ENCODE measurements at regions not wholly inside any gene's neighbourhood (a gene's known extent, or its start where the extent isn't known, plus 50 kb on each side); places are given as distances from the start of the nearest gene placed in this dataset.
"Not testable (repeated sequence)": the region's sequence is repeated elsewhere in the genome, so short reads cannot be mapped to it uniquely, and the experiment has no call there.

- no peaks in the 10 kb centered on the region for H3K4me1 ChIP-seq
- no peak overlapping the region for H3K4me3 ChIP-seq
- H3K27me3 ChIP-seq: no peaks in the 10 kb centered on the region
- no peak for ATAC-seq
- FAIRE-seq: no peak
- intact Hi-C loops (cut with DNase I): no loop called here
- H3K9me3 ChIP-seq: no peaks in the 10 kb centered on the region
- TF ChIP-seq CTCF (IDR thresholded peaks at IDR 0.05): no peak
- no peak overlapping the region for H3K27ac ChIP-seq
- no peaks in the 10 kb centered on the region for H3K36me3 ChIP-seq
- no peak for DNase-seq
- WGBS, 2 donors: 30 to 38% methylated on average over 3 of the region's 3 CpGs
Measured at GRCh38 chr13:23105051-23105450, 75.7 kb upstream of the SGCG start.

GRCh38 chr13:23107665-23108064 lies 73.1 kb upstream of the SGCG start:
- no peak for TF ChIP-seq CTCF (IDR thresholded peaks at IDR 0.05)
- H3K27me3 ChIP-seq: no peaks in the 10 kb centered on the region
- no peak overlapping the region for H3K4me3 ChIP-seq
- H3K4me1 ChIP-seq: no peaks in the 10 kb centered on the region
- WGBS, 2 donors: 53 to 66% methylated on average over 7 of the region's 7 CpGs
- intact Hi-C loops (cut with DNase I): no loop called here
- no peak overlapping the region for H3K27ac ChIP-seq
- ATAC-seq: no peak
- no peak for FAIRE-seq
- DNase-seq: no peak
- H3K9me3 ChIP-seq: no peaks in the 10 kb centered on the region
- H3K36me3 ChIP-seq: no peaks in the 10 kb centered on the region

DNA sequence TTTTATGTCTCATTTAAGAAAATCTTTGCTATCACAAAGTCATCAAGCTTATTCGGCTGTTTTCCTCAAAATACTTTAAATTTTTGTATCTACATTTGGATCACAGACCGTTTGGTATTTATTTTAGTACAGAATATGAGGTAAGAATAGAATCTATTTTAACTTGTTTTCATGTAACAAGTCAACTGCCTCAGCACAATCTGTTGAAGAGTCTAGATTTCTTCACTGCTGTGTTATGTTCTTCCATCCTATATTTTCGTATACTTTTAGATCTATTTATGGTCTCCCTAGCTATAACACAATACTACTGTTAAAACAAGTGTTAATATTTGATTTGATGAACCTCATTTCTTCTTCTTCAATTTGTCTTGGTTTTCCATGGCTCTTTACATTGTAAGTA lies 61.6 kb upstream of the SGCG start:
- Histone ChIP-seq H3K27me3 (peaks cover 0 to 3% (median 0%) of the 10 kb centered on the region in 4 donors), H3K4me1 (no peaks in the 10 kb centered on the region), H3K27ac (no peak overlapping the region), H3K36me3 (no peaks in the 10 kb centered on the region), H3K9me3 (no peaks in the 10 kb centered on the region), H3K4me3 (no peak overlapping the region)
- DNase-seq (no peak), FAIRE-seq (no peak), ATAC-seq (no peak)
- intact Hi-C loops (cut with DNase I): no loop called here
- WGBS, 2 donors: 56 to 63% methylated on average over 3 of the region's 3 CpGs
- no peak for TF ChIP-seq CTCF (IDR thresholded peaks at IDR 0.05)

DNA sequence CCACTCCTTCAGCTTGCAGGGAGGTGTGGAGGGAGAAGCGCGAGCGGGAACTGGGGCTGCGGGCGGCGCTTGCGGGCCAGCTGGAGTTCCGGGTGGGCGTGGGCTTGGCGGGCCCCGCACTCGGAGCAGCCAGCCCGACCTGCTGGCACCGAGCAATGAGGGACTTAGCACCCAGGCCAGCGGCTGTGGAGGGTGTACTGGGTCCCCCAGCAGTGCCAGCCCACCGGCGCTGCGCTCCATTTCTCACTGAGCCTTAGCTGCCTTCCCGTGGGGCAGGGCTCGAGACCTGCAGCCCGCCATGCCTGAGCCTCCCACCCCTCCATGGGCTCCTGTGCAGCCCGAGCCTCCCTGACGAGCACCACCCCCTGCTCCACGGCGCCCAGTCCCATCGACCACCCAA lies 53.2 kb upstream of the SGCG start:
- ATAC-seq; intact Hi-C loops (cut with DNase I); H3K4me3 ChIP-seq; H3K4me1 ChIP-seq; H3K27me3 ChIP-seq; FAIRE-seq; H3K9me3 ChIP-seq; H3K27ac ChIP-seq; H3K36me3 ChIP-seq: not testable (repeated sequence)
- peak in 1 of 6 donors; percentile 42 for DNase-seq
- 84 to 93% methylated on average over 18 to 26 of the region's 26 CpGs for WGBS, 2 donors

DNA sequence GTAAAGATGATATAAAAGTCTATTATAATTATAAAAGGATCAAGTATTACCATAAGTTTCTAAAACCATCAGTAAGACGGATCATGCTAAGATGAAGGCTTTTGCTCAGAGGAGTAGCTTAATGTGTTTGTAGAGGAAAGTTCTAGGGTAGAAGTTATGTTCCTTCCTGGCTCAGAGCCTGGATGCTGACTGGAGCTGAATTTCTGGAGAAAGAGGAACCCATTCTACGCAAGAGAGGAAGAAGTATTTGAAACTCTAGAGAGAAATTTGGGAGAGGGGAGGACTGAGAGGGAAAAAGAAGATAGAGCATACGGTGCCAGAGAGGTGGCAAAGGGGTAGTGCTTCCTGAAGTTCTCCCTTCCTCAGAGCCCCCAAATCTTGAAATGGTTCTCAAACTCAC lies 51.4 kb upstream of the SGCG start:
- DNase-seq: no peak
- TF ChIP-seq CTCF (IDR thresholded peaks at IDR 0.05): no peak
- Histone ChIP-seq H3K4me3 (no peak overlapping the region), H3K36me3 (no peaks in the 10 kb centered on the region), H3K9me3 (no peaks in the 10 kb centered on the region), H3K27ac (no peak overlapping the region), H3K27me3 (peaks cover 0 to 4% (median 0%) of the 10 kb centered on the region in 4 donors), H3K4me1 (no peaks in the 10 kb centered on the region)
- FAIRE-seq: no peak
- intact Hi-C loops (cut with DNase I): no loop called here
- WGBS, 2 donors: 66 to 79% methylated on average over 3 of the region's 3 CpGs
- peak in 1 of 4 donors; percentile 39 for ATAC-seq
